H1 (cell line): ENCODE measurements at regions not wholly inside any gene's neighbourhood (a gene's known extent, or its start where the extent isn't known, plus 50 kb on each side); places are given as distances from the start of the nearest gene placed in this dataset.

Experiments used
- GTF2F1 ChIP-seq: IDR thresholded peaks from 2 replicates; pipeline ENCODE4 v1.6.1; 2012; ENCODE audit warnings: low read depth, low read length, improper control_type of control experiment, borderline replicate concordance
- JUND ChIP-seq: IDR thresholded peaks from 2 replicates; pipeline ENCODE4 v1.6.1; 2011; ENCODE audit warnings: mild to moderate bottlenecking, improper control_type of control experiment, low read length
- KDM5A ChIP-seq: fragments of 200-600 bp; IDR thresholded peaks from 2 replicates; pipeline ENCODE4 v1.7.1; 2012; ENCODE audit warnings: mild to moderate bottlenecking, low read length, inconsistent platforms, mixed read lengths
- POLR2A ChIP-seq, 2 experiments: IDR thresholded peaks; 1 replicate in 1 of 2; 2 replicates in 1 of 2; pipeline ENCODE4 v1.6.1; 2011; ENCODE audit warnings: low read depth in 2 of 2, low read length in 2 of 2, mild to moderate bottlenecking in 2 of 2; ENCODE audit errors: control extremely low read depth in 1 of 2
- POU5F1 ChIP-seq: IDR thresholded peaks from 2 replicates; pipeline ENCODE4 v1.6.1; 2011; ENCODE audit warnings: low read depth, mild to moderate bottlenecking, low read length, moderate library complexity
- TAF1 ChIP-seq: IDR thresholded peaks from 2 replicates; pipeline ENCODE4 v1.6.1; 2011; ENCODE audit warnings: mild to moderate bottlenecking, low read depth, low read length
- TAF7 ChIP-seq: optimal IDR thresholded peaks from 2 replicates; pipeline ENCODE3; 2011; ENCODE audit warnings: low read depth, mild to moderate bottlenecking, inconsistent platforms, low read length, moderate library complexity, borderline replicate concordance

- TF ChIP-seq POU5F1 (no peak), POLR2A (IDR thresholded peaks at IDR 0.05; ENCODE audit: control extremely low read depth in 1 of 2, low read depth in 2 of 2, low read length in 2 of 2) (no peak), GTF2F1 (no peak), JUND (no peak), TAF1 (no peak), KDM5A (no peak), TAF7 (no peak)
These were observed 875.5 kb downstream of the C4orf33 start (continued) for GRCh38 chr4:129971419-129971818.
